ENCODE measurements at regions not wholly inside any gene's neighbourhood (a gene's known extent, or its start where the extent isn't known, plus 50 kb on each side); places are given as distances from the start of the nearest gene placed in this dataset.

GRCh38 chr9:86639287-86639686 is 285.1 kb upstream of the TUT7 start:
- ChIA-PET CTCF (no interaction called here), POLR2A (ENCODE audit: unreplicated experiment) (no interaction called here)
- Histone ChIP-seq H3K9me3 (ENCODE audit: low read length) (no peaks in the 10 kb centered on the region), H4K20me1 (ENCODE audit: low read length) (no peaks in the 10 kb centered on the region), H3K27ac (ENCODE audit: low read length) (no peak overlapping the region), H3K4me2 (ENCODE audit: low read length) (no peak overlapping the region), H3K79me2 (ENCODE audit: low read length) (no peaks in the 10 kb centered on the region), H3K27me3 (ENCODE audit: low read length) (no peaks in the 10 kb centered on the region), H3K9ac (ENCODE audit: low read length) (no peak overlapping the region), H3K36me3 (ENCODE audit: low read depth, low read length) (no peaks in the 10 kb centered on the region), H3K4me1 (ENCODE audit: insufficient read depth, low read length) (no peaks in the 10 kb centered on the region), H3F3A (ENCODE audit: low read length, unreplicated experiment) (no peaks in the 10 kb centered on the region), H2AFZ (ENCODE audit: low read length) (no peak overlapping the region), H3K9me2 (replicated peaks; ENCODE audit: low read length) (no peaks in the 10 kb centered on the region), H3K4me3 (ENCODE audit: low read length) (no peak overlapping the region)
- no TSS peak for BruUV-seq (replicated peaks)
- DNase-seq (no peak), ATAC-seq (no peak)
- TF ChIP-seq EZH2phosphoT487 (IDR thresholded peaks at IDR 0.05; ENCODE audit: borderline replicate concordance, low read length), result no peak
- no peak for TF ChIP-seq EZH2 (IDR thresholded peaks at IDR 0.05; ENCODE audit: low read length, unreplicated experiment)
- no peak for TF ChIP-seq CTCF (conservative IDR thresholded peaks at IDR 0.05; ENCODE audit: low read depth, low read length)
- intact Hi-C loops (cut with micrococcal nuclease), result no loop called here

GRCh38 chr9:86638109-86638508 is 283.9 kb upstream of the TUT7 start:
- intact Hi-C loops (cut with micrococcal nuclease), result no loop called here
- H3K9ac ChIP-seq (ENCODE audit: low read length), result no peak overlapping the region
- no peaks in the 10 kb centered on the region for H3K27me3 ChIP-seq (ENCODE audit: low read length)
- no peaks in the 10 kb centered on the region for H3K4me1 ChIP-seq (ENCODE audit: insufficient read depth, low read length)
- no peaks in the 10 kb centered on the region for H3K79me2 ChIP-seq (ENCODE audit: low read length)
- no peaks in the 10 kb centered on the region for H4K20me1 ChIP-seq (ENCODE audit: low read length)
- no peaks in the 10 kb centered on the region for H3K9me3 ChIP-seq (ENCODE audit: low read length)
- no peak overlapping the region for H3K4me2 ChIP-seq (ENCODE audit: low read length)
- ATAC-seq (no peak), DNase-seq (no peak)
- ChIA-PET CTCF (no interaction called here), POLR2A (ENCODE audit: unreplicated experiment) (no interaction called here)
- no peak overlapping the region for H3K27ac ChIP-seq (ENCODE audit: low read length)
- no peak for TF ChIP-seq EZH2phosphoT487 (IDR thresholded peaks at IDR 0.05; ENCODE audit: borderline replicate concordance, low read length)
- no peak for TF ChIP-seq CTCF (conservative IDR thresholded peaks at IDR 0.05; ENCODE audit: low read depth, low read length)
- TF ChIP-seq EZH2 (IDR thresholded peaks at IDR 0.05; ENCODE audit: low read length, unreplicated experiment), result no peak
- H3F3A ChIP-seq (ENCODE audit: low read length, unreplicated experiment), result no peaks in the 10 kb centered on the region
- H3K9me2 ChIP-seq (replicated peaks; ENCODE audit: low read length), result no peaks in the 10 kb centered on the region
- no TSS peak for BruUV-seq (replicated peaks)
- no peak overlapping the region for H2AFZ ChIP-seq (ENCODE audit: low read length)
- no peak overlapping the region for H3K4me3 ChIP-seq (ENCODE audit: low read length)
- no peaks in the 10 kb centered on the region for H3K36me3 ChIP-seq (ENCODE audit: low read depth, low read length)

GRCh38 chr9:86637515-86637914 is 283.3 kb upstream of the TUT7 start:
- DNase-seq (no peak), ATAC-seq (no peak)
- intact Hi-C loops (cut with micrococcal nuclease), result no loop called here
- TF ChIP-seq CTCF (conservative IDR thresholded peaks at IDR 0.05; ENCODE audit: low read depth, low read length) (peak; percentile 66), EZH2phosphoT487 (IDR thresholded peaks at IDR 0.05; ENCODE audit: borderline replicate concordance, low read length) (no peak)
- H3K4me3 ChIP-seq (ENCODE audit: low read length), result no peak overlapping the region
- ChIA-PET POLR2A (ENCODE audit: unreplicated experiment) (no interaction called here), CTCF (no interaction called here)
- no peaks in the 10 kb centered on the region for H3K79me2 ChIP-seq (ENCODE audit: low read length)
- no peaks in the 10 kb centered on the region for H3F3A ChIP-seq (ENCODE audit: low read length, unreplicated experiment)
- H3K27ac ChIP-seq (ENCODE audit: low read length), result no peak overlapping the region
- H3K36me3 ChIP-seq (ENCODE audit: low read depth, low read length), result no peaks in the 10 kb centered on the region
- no peak overlapping the region for H2AFZ ChIP-seq (ENCODE audit: low read length)
- H3K4me1 ChIP-seq (ENCODE audit: insufficient read depth, low read length), result no peaks in the 10 kb centered on the region
- no peaks in the 10 kb centered on the region for H3K27me3 ChIP-seq (ENCODE audit: low read length)
- no peaks in the 10 kb centered on the region for H3K9me2 ChIP-seq (replicated peaks; ENCODE audit: low read length)
- no TSS peak for BruUV-seq (replicated peaks)
- H3K9ac ChIP-seq (ENCODE audit: low read length), result no peak overlapping the region
- no peak overlapping the region for H3K4me2 ChIP-seq (ENCODE audit: low read length)
- H3K9me3 ChIP-seq (ENCODE audit: low read length), result no peaks in the 10 kb centered on the region
- no peaks in the 10 kb centered on the region for H4K20me1 ChIP-seq (ENCODE audit: low read length)

Data from PC-3 (cell line).